ENCODE measurements at regions not wholly inside any gene's neighbourhood (a gene's known extent, or its start where the extent isn't known, plus 50 kb on each side); places are given as distances from the start of the nearest gene placed in this dataset.

DNA sequence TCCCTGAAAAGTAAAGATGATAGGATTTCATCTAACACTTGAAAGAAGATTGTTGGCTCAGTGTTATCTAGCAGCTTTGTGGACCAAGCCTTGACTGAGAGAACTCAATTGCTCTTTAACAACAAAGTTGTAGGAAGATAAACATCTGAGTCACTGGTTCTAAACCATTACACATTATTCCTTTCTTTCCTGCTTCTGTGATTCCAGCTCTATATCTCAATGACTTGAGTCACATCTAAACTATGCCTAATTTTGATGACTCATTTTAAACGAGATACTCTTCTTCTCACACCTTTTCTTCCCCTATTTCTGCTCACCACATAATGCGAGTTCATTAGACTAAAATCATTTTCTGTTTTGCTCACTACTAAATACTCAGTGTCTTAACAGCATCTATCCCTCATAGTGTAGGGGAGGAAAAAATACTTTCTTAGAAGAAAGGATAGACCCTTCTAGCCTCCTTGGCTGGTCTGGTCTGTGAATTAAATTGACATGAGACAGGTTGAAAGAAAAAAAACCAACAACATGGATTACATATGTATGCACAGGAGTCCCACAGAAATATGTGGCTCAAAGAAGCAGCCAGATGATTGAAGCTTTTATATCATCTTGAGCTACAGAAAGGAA, 201.4 kb downstream of the C12orf50 start:
- no peak for DNase-seq (ENCODE audit: low read depth)
- no peak for TF ChIP-seq CTCF (IDR thresholded peaks at IDR 0.05; ENCODE audit: control insufficient read depth, extremely low read depth, insufficient read depth)
- H3K4me3 ChIP-seq (ENCODE audit: low read depth, low read length) = no peak overlapping the region

GRCh38 chr12:87822923-87823322, 206.3 kb downstream of the C12orf50 start:
- TF ChIP-seq CTCF (IDR thresholded peaks at IDR 0.05; ENCODE audit: control insufficient read depth, extremely low read depth, insufficient read depth) = no peak
- DNase-seq (ENCODE audit: low read depth) = no peak
- H3K4me3 ChIP-seq (ENCODE audit: low read depth, low read length) = no peak overlapping the region

DNA sequence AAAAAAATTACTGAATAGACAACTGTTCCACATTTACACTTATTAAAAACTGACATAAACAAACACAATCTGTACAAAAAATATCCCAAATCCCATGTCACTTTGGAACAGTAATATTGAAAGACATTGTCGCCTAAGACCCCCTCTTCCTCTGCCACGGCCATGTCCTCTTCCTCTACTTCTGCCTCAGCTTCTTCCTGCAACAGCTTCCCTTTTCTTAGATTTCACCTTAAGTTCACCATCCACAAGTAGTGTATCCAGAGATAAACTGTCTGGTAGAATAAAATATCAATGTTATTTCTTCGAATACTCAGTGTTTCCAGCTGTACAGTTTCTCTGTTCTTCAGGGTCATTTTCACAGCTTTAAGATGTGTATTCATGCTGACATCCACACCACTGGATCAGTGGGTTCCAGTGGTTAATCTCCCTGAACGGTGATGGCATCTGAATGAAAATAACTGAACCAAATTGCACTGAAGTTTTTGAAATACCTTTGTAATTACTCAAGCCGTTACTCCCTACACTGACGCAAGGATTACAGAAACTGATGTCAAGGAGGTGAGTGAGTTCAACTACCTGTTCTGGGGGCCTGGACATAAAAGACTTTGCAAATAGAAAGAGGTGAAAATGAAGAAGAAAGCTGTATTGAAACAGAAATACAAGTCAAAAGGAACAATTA, 208.5 kb downstream of the C12orf50 start:
- no peak for DNase-seq (ENCODE audit: low read depth)
- TF ChIP-seq CTCF (IDR thresholded peaks at IDR 0.05; ENCODE audit: control insufficient read depth, extremely low read depth, insufficient read depth) = no peak
- no peak overlapping the region for H3K4me3 ChIP-seq (ENCODE audit: low read depth, low read length)

DNA sequence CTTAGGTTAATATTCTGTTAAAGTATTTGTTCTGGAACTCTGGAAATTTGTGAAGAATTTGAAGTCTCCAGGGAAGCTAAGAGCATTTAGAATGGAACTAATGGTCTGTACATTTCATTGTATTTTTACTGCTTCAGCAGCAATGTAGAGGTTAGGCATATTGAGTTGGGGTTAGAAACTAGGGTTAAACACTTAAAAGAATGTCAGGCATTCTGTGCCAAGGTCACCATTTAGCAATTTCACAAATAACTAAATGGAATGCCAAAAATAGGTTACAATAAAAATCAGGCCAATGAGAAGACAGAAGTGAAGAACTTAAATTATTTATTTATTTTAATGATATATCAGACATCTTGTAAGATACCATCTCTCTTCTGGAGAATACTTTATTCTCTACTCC, 210.8 kb downstream of the C12orf50 start:
- TF ChIP-seq CTCF (IDR thresholded peaks at IDR 0.05; ENCODE audit: control insufficient read depth, extremely low read depth, insufficient read depth) = no peak
- DNase-seq (ENCODE audit: low read depth) = no peak
- H3K4me3 ChIP-seq (ENCODE audit: low read depth, low read length) = no peak overlapping the region

- no peak for TF ChIP-seq CTCF (IDR thresholded peaks at IDR 0.05; ENCODE audit: control insufficient read depth, extremely low read depth, insufficient read depth)
- DNase-seq (ENCODE audit: low read depth) = no peak
- H3K4me3 ChIP-seq (ENCODE audit: low read depth, low read length) = no peak overlapping the region
Observed at GRCh38 chr12:87815771-87816585, 213.2 kb downstream of the C12orf50 start.

DNA sequence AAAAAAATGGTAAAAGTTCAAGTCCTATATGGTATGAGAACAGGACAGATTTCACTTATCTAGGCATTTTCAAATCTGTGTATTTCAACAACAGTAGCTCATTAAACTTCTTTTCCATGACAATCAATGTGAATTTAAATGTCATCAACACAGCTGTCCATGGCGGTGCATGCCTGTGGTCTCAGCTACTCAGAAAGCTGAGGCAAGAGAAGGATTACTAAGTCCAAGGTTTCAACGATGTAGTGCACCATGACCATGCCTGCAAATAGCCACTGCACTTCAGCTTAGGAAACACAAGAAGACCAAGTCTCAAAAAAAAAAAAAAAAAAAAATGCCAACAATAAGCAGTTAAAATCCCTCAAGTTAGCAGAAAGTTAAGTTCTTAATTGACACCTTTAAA, 214.6 kb downstream of the C12orf50 start:
- H3K4me3 ChIP-seq (ENCODE audit: low read depth, low read length) = no peak overlapping the region
- TF ChIP-seq CTCF (IDR thresholded peaks at IDR 0.05; ENCODE audit: control insufficient read depth, extremely low read depth, insufficient read depth) = no peak
- DNase-seq (ENCODE audit: low read depth) = no peak
